Astrocyte (in vitro differentiated cells and primary cell): ENCODE measurements at regions not wholly inside any gene's neighbourhood (a gene's known extent, or its start where the extent isn't known, plus 50 kb on each side); places are given as distances from the start of the nearest gene placed in this dataset.

Source experiments
- CTCF ChIP-seq: IDR thresholded peaks from 2 replicates; pipeline ENCODE4 v1.5.1; 2011; ENCODE audit warnings: low read depth, mild to moderate bottlenecking, inconsistent platforms, low read length, moderate library complexity; ENCODE audit not compliant: insufficient read depth
- EZH2 ChIP-seq: IDR thresholded peaks from 2 replicates; pipeline ENCODE4 v1.6.1; 2012; ENCODE audit warnings: mild to moderate bottlenecking, low read length, inconsistent platforms; ENCODE audit not compliant: insufficient read depth

DNA sequence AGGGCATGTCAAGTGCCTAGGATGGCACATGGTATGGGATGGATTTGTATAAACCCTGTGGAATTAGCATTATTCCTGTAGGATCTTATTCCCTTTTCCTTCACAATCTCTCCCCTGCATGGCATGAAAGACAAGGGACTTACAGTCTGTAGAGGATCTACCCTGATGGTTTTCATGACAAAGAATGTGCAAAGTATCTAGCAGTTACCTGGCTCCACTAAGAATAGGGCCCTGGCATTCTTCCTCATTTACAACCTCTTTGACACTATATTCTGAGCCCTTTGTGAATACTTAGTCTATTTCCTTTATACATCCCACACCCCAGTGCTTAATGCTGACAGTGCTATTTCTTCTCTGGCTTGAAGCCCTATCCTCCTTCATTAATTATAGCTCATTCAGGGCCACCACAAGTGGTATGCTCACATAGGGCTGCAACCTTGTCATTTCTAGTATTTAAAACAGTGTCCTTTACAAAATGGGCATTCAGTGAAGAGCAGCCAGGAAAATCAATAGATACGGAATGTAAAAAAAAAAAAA, 715.3 kb downstream of the NLGN4Y start:
- TF ChIP-seq CTCF (no peak), EZH2 (no peak)
